ENCODE measurements at regions not wholly inside any gene's neighbourhood (a gene's known extent, or its start where the extent isn't known, plus 50 kb on each side); places are given as distances from the start of the nearest gene placed in this dataset.
"Not testable (repeated sequence)": the region's sequence is repeated elsewhere in the genome, so short reads cannot be mapped to it uniquely, and the experiment has no call there.

- Histone ChIP-seq H3K9me3 (no peaks in the 10 kb centered on the region), H3K4me3 (no peak overlapping the region), H3K27ac (no peak overlapping the region), H3K36me3 (no peaks in the 10 kb centered on the region), H3K4me1 (no peaks in the 10 kb centered on the region), H3K27me3 (peaks cover 0 to 37% (median 0%) of the 10 kb centered on the region in 4 donors)
- DNase-seq, result no peak
- 67 to 77% methylated on average over 3 to 4 of the region's 4 CpGs for WGBS, 2 donors
- intact Hi-C loops (cut with DNase I), result no loop called here
- TF ChIP-seq POLR2A (IDR thresholded peaks at IDR 0.05) (no peak), CTCF (IDR thresholded peaks at IDR 0.05) (no peak)
These were observed 101.0 kb upstream of the PRMT8 start for GRCh38 chr12:3389986-3390385.

- H3K9me3 ChIP-seq; H3K36me3 ChIP-seq; H3K4me3 ChIP-seq; H3K4me1 ChIP-seq; H3K27ac ChIP-seq; DNase-seq; intact Hi-C loops (cut with DNase I): not testable (repeated sequence)
- WGBS, 2 donors, result 13% methylated on average over 5 of the region's 16 CpGs; no CpG with 5 or more reads in 1 of the 2 donors
- peaks cover 0 to 22% (median 0%) of the 10 kb centered on the region in 4 donors for H3K27me3 ChIP-seq
These were observed 93.4 kb upstream of the PRMT8 start for GRCh38 chr12:3397596-3397995.

DNA sequence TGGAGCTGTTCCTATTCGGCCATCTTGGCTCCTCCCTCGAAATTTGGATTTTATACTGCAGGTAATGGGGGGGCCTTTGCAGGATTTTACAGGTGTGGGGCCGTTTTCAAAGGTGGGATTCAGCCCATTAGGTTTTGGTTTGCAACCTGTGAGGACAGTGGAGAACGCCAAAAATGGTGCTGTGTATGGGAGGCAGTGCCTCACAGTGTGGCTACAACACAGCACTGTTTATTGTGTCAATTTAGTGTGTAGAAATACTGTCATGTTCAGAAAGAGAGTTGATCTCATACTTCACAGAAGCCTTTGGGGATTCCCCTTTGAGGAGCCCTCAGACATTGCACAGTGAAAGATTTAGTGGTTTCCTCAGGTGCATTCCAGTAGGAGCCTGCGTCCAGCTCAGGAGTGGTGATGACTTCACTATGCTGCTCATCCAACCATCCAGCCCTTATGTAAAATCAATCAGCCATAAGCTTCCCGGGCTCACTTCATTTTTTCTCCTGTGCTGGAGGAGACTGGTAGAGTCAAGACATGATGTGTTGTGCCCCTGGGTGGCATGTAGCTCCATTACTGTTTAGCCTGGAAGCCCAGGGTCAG lies 92.7 kb upstream of the PRMT8 start:
- 76 to 81% methylated on average over 6 of the region's 6 CpGs for WGBS, 2 donors
- intact Hi-C loops (cut with DNase I), result no loop called here
- H3K27ac ChIP-seq, result no peak overlapping the region
- H3K27me3 ChIP-seq, result peaks cover 0 to 22% (median 0%) of the 10 kb centered on the region in 4 donors
- TF ChIP-seq POLR2A (IDR thresholded peaks at IDR 0.05) (no peak), CTCF (IDR thresholded peaks at IDR 0.05) (no peak)
- H3K36me3 ChIP-seq, result no peaks in the 10 kb centered on the region
- no peak for DNase-seq
- no peaks in the 10 kb centered on the region for H3K9me3 ChIP-seq
- no peak overlapping the region for H3K4me3 ChIP-seq
- no peaks in the 10 kb centered on the region for H3K4me1 ChIP-seq

GRCh38 chr12:3405821-3406220 lies 85.2 kb upstream of the PRMT8 start:
- Histone ChIP-seq H3K27ac (no peak overlapping the region), H3K4me1 (no peaks in the 10 kb centered on the region), H3K27me3 (peaks cover 0 to 13% (median 0%) of the 10 kb centered on the region in 4 donors), H3K9me3 (peaks cover 0 to 39% (median 19%) of the 10 kb centered on the region in 3 donors), H3K4me3 (no peak overlapping the region), H3K36me3 (no peaks in the 10 kb centered on the region)
- intact Hi-C loops (cut with DNase I), result no loop called here
- TF ChIP-seq POLR2A (IDR thresholded peaks at IDR 0.05) (no peak), CTCF (IDR thresholded peaks at IDR 0.05) (no peak)
- DNase-seq, result no peak
- WGBS, 2 donors, result 67% methylated on average over 1 of the region's 1 CpG; no CpG with 5 or more reads in 1 of the 2 donors

DNA sequence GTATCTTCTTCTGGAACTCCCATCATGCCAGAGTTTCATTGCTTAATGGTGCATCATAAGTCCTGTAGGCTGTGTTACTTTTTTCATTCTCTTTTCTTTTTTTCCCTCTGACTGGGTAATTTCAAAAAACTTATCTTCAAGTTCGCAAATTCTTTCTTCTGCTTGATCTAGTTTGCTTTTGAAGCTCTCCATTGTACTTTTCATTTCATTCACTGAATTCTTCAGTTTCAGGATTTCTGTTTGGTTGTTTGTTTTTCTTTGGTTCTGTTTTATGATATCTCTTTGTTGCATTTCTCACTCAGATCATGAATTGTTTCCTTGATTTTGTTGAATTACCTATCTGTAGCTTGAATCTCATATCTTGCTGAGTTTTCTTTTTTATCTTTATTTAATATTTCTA lies 83.3 kb upstream of the PRMT8 start:
- H3K9me3 ChIP-seq, result peaks cover 0 to 39% (median 19%) of the 10 kb centered on the region in 3 donors
- H3K4me1 ChIP-seq, result no peaks in the 10 kb centered on the region
- intact Hi-C loops (cut with DNase I), result no loop called here
- WGBS, 2 donors, result 92 to 96% methylated on average over 1 of the region's 1 CpG
- DNase-seq, result no peak
- no peak overlapping the region for H3K4me3 ChIP-seq
- H3K27me3 ChIP-seq, result peaks cover 0 to 13% (median 0%) of the 10 kb centered on the region in 4 donors
- no peak overlapping the region for H3K27ac ChIP-seq
- TF ChIP-seq CTCF (IDR thresholded peaks at IDR 0.05), result no peak
- H3K36me3 ChIP-seq, result no peaks in the 10 kb centered on the region

DNA sequence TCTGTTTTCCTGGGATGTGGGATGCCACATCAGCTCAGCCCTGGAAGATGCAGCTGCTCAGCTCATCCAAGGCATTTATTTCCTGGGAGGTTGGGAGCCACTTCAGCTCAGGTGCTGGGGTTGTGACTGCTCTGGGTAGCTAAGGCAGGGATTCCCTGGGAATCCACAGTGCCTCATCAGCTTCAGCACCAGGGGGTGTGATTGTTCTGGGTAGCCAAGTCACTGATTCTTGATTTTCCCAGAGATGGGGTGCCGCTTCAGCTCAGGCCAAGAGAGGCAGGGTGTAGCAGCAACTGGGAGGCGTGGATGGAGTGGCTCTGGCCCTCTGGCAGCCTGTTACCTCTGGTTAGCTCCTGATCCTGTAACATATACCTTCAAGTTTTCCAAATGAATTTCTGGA lies 81.3 kb upstream of the PRMT8 start:
- no peak for DNase-seq
- Histone ChIP-seq H3K4me3 (no peak overlapping the region), H3K27me3 (peaks cover 0 to 19% (median 0%) of the 10 kb centered on the region in 4 donors), H3K4me1 (no peaks in the 10 kb centered on the region), H3K36me3 (no peaks in the 10 kb centered on the region), H3K9me3 (peaks cover 0 to 39% (median 19%) of the 10 kb centered on the region in 3 donors), H3K27ac (no peak overlapping the region)
- TF ChIP-seq CTCF (IDR thresholded peaks at IDR 0.05) (no peak), POLR2A (IDR thresholded peaks at IDR 0.05) (no peak)
- WGBS, 2 donors, result 73 to 75% methylated on average over 1 to 2 of the region's 2 CpGs
- intact Hi-C loops (cut with DNase I), result no loop called here

All from esophagus squamous epithelium (tissue), 5 donors.